Immature natural killer cell (primary cell): ENCODE measurements at regions not wholly inside any gene's neighbourhood (a gene's known extent, or its start where the extent isn't known, plus 50 kb on each side); places are given as distances from the start of the nearest gene placed in this dataset.
A peak's percentile ranks its signal among the peaks of the same experiment; 100 is the strongest.

Experiments used
- DNase-seq, 3 donors: peaks; one replicate each; pipeline ENCODE4 v3.0.0; 2022; ENCODE audit warnings: mixed read lengths in 1 of 3
- H3K27ac Mint-ChIP-seq, 6 donors: one replicate each; pipeline ENCODE4 v1.8.0; 2020; ENCODE audit warnings: mixed read lengths in 6 of 6, mild to moderate bottlenecking in 5 of 6, inconsistent platforms in 4 of 6, moderate library complexity in 3 of 6
- H3K27me3 Mint-ChIP-seq, 3 donors: one replicate each; pipeline ENCODE4 v1.8.0; 2020 to 2021; ENCODE audit warnings: low read depth in 3 of 3, mild to moderate bottlenecking in 3 of 3, mixed read lengths in 3 of 3, moderate library complexity in 3 of 3, inconsistent platforms in 1 of 3
- H3K36me3 Mint-ChIP-seq, 3 donors: one replicate each; pipeline ENCODE4 v1.8.0; 2020; ENCODE audit warnings: mixed read lengths in 3 of 3, inconsistent platforms in 2 of 3, mild to moderate bottlenecking in 2 of 3
- H3K4me1 Mint-ChIP-seq, 2 donors: one replicate each; pipeline ENCODE4 v1.8.0; 2020; ENCODE audit warnings: inconsistent platforms in 2 of 2, mild to moderate bottlenecking in 2 of 2, mixed read lengths in 2 of 2, moderate library complexity in 1 of 2
- H3K4me3 Mint-ChIP-seq, 5 donors: one replicate each; pipeline ENCODE4 v1.8.0; 2020; ENCODE audit warnings: mild to moderate bottlenecking in 5 of 5, mixed read lengths in 5 of 5, inconsistent platforms in 3 of 5, moderate library complexity in 3 of 5
- H3K9me3 Mint-ChIP-seq, 6 donors: one replicate each; pipeline ENCODE4 v1.8.0; 2020; ENCODE audit warnings: mild to moderate bottlenecking in 6 of 6, mixed read lengths in 6 of 6, inconsistent platforms in 4 of 6, moderate library complexity in 3 of 6

DNA sequence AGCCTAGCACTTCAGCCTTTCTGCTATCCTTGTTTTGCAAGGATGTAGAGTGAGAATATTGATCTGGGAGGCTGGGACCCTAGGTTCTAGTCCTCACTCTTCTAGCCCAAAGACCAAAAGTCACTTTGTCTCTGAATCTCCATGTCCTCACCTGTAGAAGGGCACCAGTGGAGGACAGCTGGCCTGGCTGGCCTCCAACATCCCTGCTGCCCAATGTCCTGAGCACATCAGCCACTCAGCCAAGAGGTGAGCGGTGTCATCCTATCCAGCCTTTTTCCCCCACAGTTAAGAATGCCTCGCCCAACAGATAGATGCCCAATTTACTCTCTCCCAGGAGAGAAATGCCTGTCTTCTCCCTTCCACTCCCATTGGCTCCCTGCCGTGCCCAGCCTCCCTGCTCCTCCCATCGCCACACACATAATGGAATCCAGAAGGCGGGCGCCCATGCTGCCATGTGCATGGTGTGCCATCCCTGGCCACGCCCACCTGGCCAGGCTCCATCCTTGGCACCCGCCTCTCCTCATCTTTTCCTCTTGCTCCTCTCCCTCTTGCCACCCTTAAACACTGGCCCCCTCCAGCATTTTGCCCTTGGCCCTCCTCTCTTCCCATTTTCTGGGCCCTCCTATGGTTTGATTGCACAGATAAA, 157.3 kb upstream of the SDK2 start:
- no peak for DNase-seq
- H3K4me3 Mint-ChIP-seq = no peak overlapping the region
- no peaks in the 10 kb centered on the region for H3K4me1 Mint-ChIP-seq
- peaks cover 0 to 10% (median 2%) of the 10 kb centered on the region in 6 donors for H3K9me3 Mint-ChIP-seq
- H3K27ac Mint-ChIP-seq = no peak overlapping the region
- peaks cover 2 to 13% (median 12%) of the 10 kb centered on the region in 3 donors for H3K27me3 Mint-ChIP-seq
- H3K36me3 Mint-ChIP-seq = peaks cover 0 to 4% (median 0%) of the 10 kb centered on the region in 3 donors

DNA sequence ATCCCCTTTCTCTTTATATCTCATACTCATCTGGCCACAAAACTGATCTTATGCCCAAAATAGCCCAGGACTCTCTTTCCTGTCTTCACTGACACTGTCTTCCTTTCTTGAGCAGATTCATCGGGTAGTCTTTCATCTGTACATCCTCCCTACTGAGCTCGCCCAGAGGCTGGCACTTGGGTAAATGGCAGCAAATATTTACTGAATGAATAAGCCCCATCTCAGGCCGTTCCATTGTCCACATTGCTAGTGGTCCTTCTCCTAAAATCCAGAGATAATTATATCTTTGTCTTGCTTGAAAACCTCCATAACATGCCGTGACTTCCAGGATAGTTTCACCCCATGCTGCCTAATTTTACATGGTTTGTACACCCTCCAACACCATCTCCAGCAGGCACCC, 158.1 kb upstream of the SDK2 start:
- H3K27ac Mint-ChIP-seq = no peak overlapping the region
- H3K4me3 Mint-ChIP-seq = no peak overlapping the region
- H3K9me3 Mint-ChIP-seq = peaks cover 0 to 10% (median 2%) of the 10 kb centered on the region in 6 donors

GRCh38 chr17:73802871-73803270, 158.6 kb upstream of the SDK2 start:
- peaks cover 0 to 10% (median 2%) of the 10 kb centered on the region in 6 donors for H3K9me3 Mint-ChIP-seq
- no peaks in the 10 kb centered on the region for H3K4me1 Mint-ChIP-seq
- no peak for DNase-seq
- H3K27ac Mint-ChIP-seq = no peak overlapping the region
- peaks cover 2 to 14% (median 7%) of the 10 kb centered on the region in 3 donors for H3K27me3 Mint-ChIP-seq
- no peak overlapping the region for H3K4me3 Mint-ChIP-seq
- H3K36me3 Mint-ChIP-seq = peaks cover 0 to 7% (median 0%) of the 10 kb centered on the region in 3 donors

More for the DNA sequence above, 158.1 kb upstream of the SDK2 start:
- peaks cover 2 to 14% (median 7%) of the 10 kb centered on the region in 3 donors for H3K27me3 Mint-ChIP-seq
- peaks cover 0 to 7% (median 0%) of the 10 kb centered on the region in 3 donors for H3K36me3 Mint-ChIP-seq
- no peaks in the 10 kb centered on the region for H3K4me1 Mint-ChIP-seq
- no peak for DNase-seq

DNA sequence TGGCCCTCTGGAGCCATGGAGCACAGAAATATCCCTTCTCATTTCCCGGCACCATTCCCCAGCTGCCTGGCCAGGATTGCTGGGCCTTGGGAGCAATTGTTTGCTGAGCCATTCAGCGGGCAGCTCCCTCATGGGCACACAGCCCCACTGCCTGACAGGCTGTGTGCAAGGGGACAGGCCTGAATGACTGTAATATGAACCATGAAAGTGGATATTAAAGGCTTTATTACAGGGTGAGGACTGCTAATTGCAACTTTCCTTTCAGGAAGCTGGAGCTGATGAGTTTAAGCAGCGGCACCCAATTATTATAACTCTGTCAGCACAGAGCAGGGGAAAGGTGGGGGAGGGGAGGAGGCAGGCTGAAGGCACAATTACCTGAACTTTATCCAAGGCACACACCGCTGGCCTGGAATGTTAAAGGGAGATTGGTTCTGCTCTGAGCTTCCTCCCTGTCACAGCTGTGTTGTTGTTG, 159.8 kb upstream of the SDK2 start:
- Mint-ChIP-seq H3K4me1 (no peaks in the 10 kb centered on the region), H3K9me3 (peaks cover 0 to 10% (median 2%) of the 10 kb centered on the region in 6 donors), H3K27ac (no peak overlapping the region), H3K4me3 (no peak overlapping the region), H3K27me3 (peaks cover 2 to 11% (median 7%) of the 10 kb centered on the region in 3 donors), H3K36me3 (peaks cover 0 to 7% (median 0%) of the 10 kb centered on the region in 3 donors)
- no peak for DNase-seq

- Mint-ChIP-seq H3K27ac (no peak overlapping the region), H3K4me3 (no peak overlapping the region), H3K27me3 (peaks cover 2 to 8% (median 3%) of the 10 kb centered on the region in 3 donors), H3K36me3 (peaks cover 0 to 7% (median 0%) of the 10 kb centered on the region in 3 donors), H3K4me1 (no peaks in the 10 kb centered on the region), H3K9me3 (peaks cover 0 to 10% (median 2%) of the 10 kb centered on the region in 6 donors)
- no peak for DNase-seq
These were observed 162.5 kb upstream of the SDK2 start for GRCh38 chr17:73806768-73807167.

- Mint-ChIP-seq H3K9me3 (peaks cover 0 to 3% (median 0%) of the 10 kb centered on the region in 6 donors), H3K4me1 (peaks cover 0 to 8% of the 10 kb centered on the region in 2 donors), H3K4me3 (no peak overlapping the region), H3K27ac (no peak overlapping the region), H3K27me3 (peaks cover 0 to 1% (median 0%) of the 10 kb centered on the region in 3 donors), H3K36me3 (no peaks in the 10 kb centered on the region)
- DNase-seq = no peak
These were observed 169.0 kb upstream of the SDK2 start for GRCh38 chr17:73813201-73813600.

GRCh38 chr17:73814075-73814474, 169.8 kb upstream of the SDK2 start:
- Mint-ChIP-seq H3K4me3 (no peak overlapping the region), H3K27me3 (peaks cover 0 to 1% (median 0%) of the 10 kb centered on the region in 3 donors), H3K9me3 (peaks cover 0 to 3% (median 0%) of the 10 kb centered on the region in 6 donors), H3K4me1 (peaks cover 0 to 9% of the 10 kb centered on the region in 2 donors), H3K27ac (no peak overlapping the region), H3K36me3 (no peaks in the 10 kb centered on the region)
- DNase-seq = no peak

GRCh38 chr17:73815474-73815873, 171.2 kb upstream of the SDK2 start:
- Mint-ChIP-seq H3K9me3 (peaks cover 0 to 3% (median 0%) of the 10 kb centered on the region in 6 donors), H3K4me3 (no peak overlapping the region), H3K36me3 (no peaks in the 10 kb centered on the region), H3K4me1 (peaks cover 0 to 9% of the 10 kb centered on the region in 2 donors), H3K27me3 (peaks cover 0 to 1% (median 0%) of the 10 kb centered on the region in 3 donors), H3K27ac (no peak overlapping the region)
- no peak for DNase-seq

DNA sequence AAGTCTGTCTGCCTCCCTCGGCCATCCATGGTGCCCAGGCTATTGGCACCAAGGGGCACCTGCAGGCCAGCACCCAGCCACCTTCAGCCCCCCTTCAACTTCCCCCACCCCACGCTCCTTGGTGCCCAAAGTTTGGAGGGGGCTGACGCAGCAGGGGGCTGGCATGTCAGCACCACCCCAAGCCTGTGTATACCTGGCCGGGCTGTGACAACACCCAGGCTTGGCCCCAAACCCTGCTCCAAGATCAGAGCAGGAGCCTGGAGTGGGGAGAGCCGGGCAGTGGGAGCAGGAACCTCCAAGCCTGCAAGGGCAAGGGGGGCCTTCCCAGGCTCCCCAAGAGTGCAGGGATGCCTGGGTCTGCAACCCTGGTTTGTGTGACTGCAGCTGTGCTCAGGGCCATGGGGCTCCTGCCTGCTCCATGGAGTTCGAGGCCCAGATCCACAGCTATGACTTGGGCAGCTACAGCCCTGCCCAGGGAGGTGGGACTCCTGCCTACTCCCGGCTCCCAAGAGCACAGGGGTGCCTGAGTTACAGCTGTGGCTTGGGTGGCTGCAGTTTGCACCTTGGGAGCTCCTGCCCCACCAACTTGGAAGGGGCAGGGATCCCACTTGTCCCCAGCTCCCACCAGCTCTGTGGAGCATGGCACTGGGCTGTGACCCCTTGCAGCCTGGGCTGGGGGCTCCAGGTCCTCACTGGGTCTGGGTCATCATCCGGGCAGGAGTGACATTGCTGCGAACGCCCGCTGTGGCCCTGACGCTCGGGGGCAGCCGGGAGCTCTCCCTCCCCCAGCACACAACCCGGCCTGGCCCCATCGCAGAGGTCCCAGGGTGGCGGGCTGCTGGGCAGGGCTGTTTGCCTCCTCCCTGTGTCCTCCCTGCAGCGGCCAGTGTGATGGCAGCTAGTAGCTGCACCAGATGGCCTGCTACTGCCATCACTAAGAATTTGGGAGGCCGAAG, 175.5 kb upstream of the SDK2 start:
- Mint-ChIP-seq H3K9me3 (peaks cover 0 to 3% (median 0%) of the 10 kb centered on the region in 6 donors), H3K4me3 (no peak overlapping the region), H3K27ac (no peak overlapping the region), H3K36me3 (no peaks in the 10 kb centered on the region), H3K4me1 (peaks cover 8 to 34% of the 10 kb centered on the region in 2 donors), H3K27me3 (peaks cover 5 to 14% (median 7%) of the 10 kb centered on the region in 3 donors)
- no peak for DNase-seq

GRCh38 chr17:73820686-73821448, 176.6 kb upstream of the SDK2 start:
- Mint-ChIP-seq H3K4me3 (peak overlapping the region in 3 of 5 donors; percentile 36 to 55 (median 39)), H3K27me3 (peaks cover 5 to 15% (median 7%) of the 10 kb centered on the region in 3 donors), H3K27ac (peak overlapping the region in 1 of 6 donors; percentile 87), H3K36me3 (no peaks in the 10 kb centered on the region), H3K9me3 (peaks cover 0 to 3% (median 0%) of the 10 kb centered on the region in 6 donors), H3K4me1 (peaks cover 8 to 40% of the 10 kb centered on the region in 2 donors)
- peak; percentile 12 to 22 (median 20) for DNase-seq

DNA sequence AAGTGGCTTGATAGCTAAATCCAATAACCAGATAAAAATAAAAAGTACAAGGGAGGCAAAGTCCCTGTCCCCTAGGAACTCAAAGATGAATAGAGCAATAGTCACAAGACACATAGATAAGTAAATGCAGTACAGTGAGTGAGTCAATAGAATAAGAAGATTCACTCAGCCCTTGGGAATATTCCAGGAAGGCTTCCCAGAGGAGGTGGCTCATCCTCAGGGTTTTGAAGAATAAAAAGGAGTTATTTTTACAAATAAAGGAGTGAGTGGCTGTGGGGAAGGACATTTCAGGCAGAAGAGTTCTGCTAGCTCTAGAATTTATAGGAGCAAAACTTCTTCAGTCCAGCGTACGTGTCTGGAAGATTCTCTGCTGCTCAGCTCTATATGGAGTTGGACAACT, 177.4 kb upstream of the SDK2 start:
- Mint-ChIP-seq H3K9me3 (peaks cover 0 to 3% (median 0%) of the 10 kb centered on the region in 6 donors), H3K27me3 (peaks cover 5 to 14% (median 7%) of the 10 kb centered on the region in 3 donors), H3K27ac (peak overlapping the region in 4 of 6 donors; percentile 21 to 87 (median 36)), H3K36me3 (no peaks in the 10 kb centered on the region), H3K4me3 (peak overlapping the region; percentile 1 to 55 (median 39)), H3K4me1 (peaks cover 8 to 46% of the 10 kb centered on the region in 2 donors)
- no peak for DNase-seq

- Mint-ChIP-seq H3K9me3 (peaks cover 0 to 3% (median 0%) of the 10 kb centered on the region in 6 donors), H3K4me1 (peaks cover 11 to 52% of the 10 kb centered on the region in 2 donors), H3K4me3 (peak overlapping the region in 4 of 5 donors; percentile 68 to 82 (median 74)), H3K27ac (peak overlapping the region in 4 of 6 donors; percentile 32 to 90 (median 64)), H3K27me3 (peaks cover 5 to 14% (median 7%) of the 10 kb centered on the region in 3 donors), H3K36me3 (no peaks in the 10 kb centered on the region)
- DNase-seq = no peak
These were observed 178.1 kb upstream of the SDK2 start for GRCh38 chr17:73822371-73822770.

GRCh38 chr17:73823684-73824083, 179.4 kb upstream of the SDK2 start:
- Mint-ChIP-seq H3K4me1 (peaks cover 24 to 61% of the 10 kb centered on the region in 2 donors), H3K27me3 (peaks cover 7 to 14% (median 8%) of the 10 kb centered on the region in 3 donors), H3K9me3 (no peaks in the 10 kb centered on the region), H3K36me3 (no peaks in the 10 kb centered on the region), H3K27ac (peak overlapping the region; percentile 72 to 91 (median 86)), H3K4me3 (peak overlapping the region; percentile 53 to 82 (median 73))
- DNase-seq = peak; percentile 52 to 61 (median 57)
